ENCODE measurements at regions not wholly inside any gene's neighbourhood (a gene's known extent, or its start where the extent isn't known, plus 50 kb on each side); places are given as distances from the start of the nearest gene placed in this dataset.

GRCh38 chr7:125563964-125564529, 634.4 kb upstream of the POT1 start:
- Histone ChIP-seq H2AFZ (no peak overlapping the region), H4K20me1 (ENCODE audit: insufficient read depth, poor library complexity, severe bottlenecking) (no peaks in the 10 kb centered on the region)
- TF ChIP-seq EZH2 (IDR thresholded peaks at IDR 0.05; ENCODE audit: borderline replicate concordance) (no peak), CTCF (IDR thresholded peaks at IDR 0.05; ENCODE audit: poor library complexity) (no peak), EZH2phosphoT487 (IDR thresholded peaks at IDR 0.05; ENCODE audit: low read depth, severe bottlenecking, unreplicated experiment) (no peak)

GRCh38 chr7:125563557-125563956, 633.9 kb upstream of the POT1 start:
- Histone ChIP-seq H3K4me2 (no peak overlapping the region), H2AFZ (no peak overlapping the region)
- WGBS (ENCODE audit: low lambda C conversion rate, missing lambda C conversion rate), result 81% methylated on average over 9 of the region's 9 CpGs

More at GRCh38 chr7:125563964-125564529, 634.4 kb upstream of the POT1 start:
- WGBS (ENCODE audit: low lambda C conversion rate, missing lambda C conversion rate), result 81% methylated on average over 12 of the region's 12 CpGs
- H3K9me2 ChIP-seq (replicated peaks; ENCODE audit: insufficient read depth), result no peaks in the 10 kb centered on the region
- H3K36me3 ChIP-seq (replicated peaks; ENCODE audit: insufficient read depth, low read depth), result no peaks in the 10 kb centered on the region
- no peak overlapping the region for H3K27ac ChIP-seq
- H3K4me1 ChIP-seq (ENCODE audit: insufficient read depth), result no peaks in the 10 kb centered on the region
- no peaks in the 10 kb centered on the region for H3K9me3 ChIP-seq (ENCODE audit: low read depth)
- no peak overlapping the region for H3K4me3 ChIP-seq
- no peak for DNase-seq (ENCODE audit: low spot score)
- H3K4me2 ChIP-seq, result no peak overlapping the region
- H3K79me2 ChIP-seq, result no peaks in the 10 kb centered on the region
- H3K27me3 ChIP-seq, result no peaks in the 10 kb centered on the region

GRCh38 chr7:125561006-125561405, 631.4 kb upstream of the POT1 start:
- H3K27me3 ChIP-seq, result no peaks in the 10 kb centered on the region
- H3K4me3 ChIP-seq, result no peak overlapping the region
- no peaks in the 10 kb centered on the region for H3K36me3 ChIP-seq (replicated peaks; ENCODE audit: insufficient read depth, low read depth)
- H3K9me2 ChIP-seq (replicated peaks; ENCODE audit: insufficient read depth), result no peaks in the 10 kb centered on the region
- TF ChIP-seq EZH2phosphoT487 (IDR thresholded peaks at IDR 0.05; ENCODE audit: low read depth, severe bottlenecking, unreplicated experiment), result no peak
- no peak for TF ChIP-seq EZH2 (IDR thresholded peaks at IDR 0.05; ENCODE audit: borderline replicate concordance)
- TF ChIP-seq CTCF (IDR thresholded peaks at IDR 0.05; ENCODE audit: poor library complexity), result no peak
- H3K27ac ChIP-seq, result no peak overlapping the region
- H3K9me3 ChIP-seq (ENCODE audit: low read depth), result no peaks in the 10 kb centered on the region
- H3K79me2 ChIP-seq, result no peaks in the 10 kb centered on the region
- no peaks in the 10 kb centered on the region for H4K20me1 ChIP-seq (ENCODE audit: insufficient read depth, poor library complexity, severe bottlenecking)
- no peak for DNase-seq (ENCODE audit: low spot score)
- no peaks in the 10 kb centered on the region for H3K4me1 ChIP-seq (ENCODE audit: insufficient read depth)
- 77% methylated on average over 3 of the region's 3 CpGs for WGBS (ENCODE audit: low lambda C conversion rate, missing lambda C conversion rate)
- H3K4me2 ChIP-seq, result no peak overlapping the region
- no peak overlapping the region for H2AFZ ChIP-seq

More at GRCh38 chr7:125563557-125563956, 633.9 kb upstream of the POT1 start:
- H3K27me3 ChIP-seq, result no peaks in the 10 kb centered on the region
- H3K27ac ChIP-seq, result no peak overlapping the region
- no peaks in the 10 kb centered on the region for H3K9me2 ChIP-seq (replicated peaks; ENCODE audit: insufficient read depth)
- H3K9me3 ChIP-seq (ENCODE audit: low read depth), result no peaks in the 10 kb centered on the region
- H3K79me2 ChIP-seq, result no peaks in the 10 kb centered on the region
- no peak for TF ChIP-seq CTCF (IDR thresholded peaks at IDR 0.05; ENCODE audit: poor library complexity)
- no peak for TF ChIP-seq EZH2 (IDR thresholded peaks at IDR 0.05; ENCODE audit: borderline replicate concordance)
- no peak for TF ChIP-seq EZH2phosphoT487 (IDR thresholded peaks at IDR 0.05; ENCODE audit: low read depth, severe bottlenecking, unreplicated experiment)
- H4K20me1 ChIP-seq (ENCODE audit: insufficient read depth, poor library complexity, severe bottlenecking), result no peaks in the 10 kb centered on the region
- no peak for DNase-seq (ENCODE audit: low spot score)
- H3K36me3 ChIP-seq (replicated peaks; ENCODE audit: insufficient read depth, low read depth), result no peaks in the 10 kb centered on the region
- no peaks in the 10 kb centered on the region for H3K4me1 ChIP-seq (ENCODE audit: insufficient read depth)
- no peak overlapping the region for H3K4me3 ChIP-seq

Measured in hepatocyte (in vitro differentiated cells).